Colon (tissue), 2 donors: ENCODE measurements at regions not wholly inside any gene's neighbourhood (a gene's known extent, or its start where the extent isn't known, plus 50 kb on each side); places are given as distances from the start of the nearest gene placed in this dataset.

ENCODE experiments used
- FAIRE-seq: peaks from 2 replicates; lab custom pipeline; 2012; peaks lifted over from hg19 to GRCh38; lab: Jason Lieb, UNC
- donor health status: control.
- donor health status: control.

DNA sequence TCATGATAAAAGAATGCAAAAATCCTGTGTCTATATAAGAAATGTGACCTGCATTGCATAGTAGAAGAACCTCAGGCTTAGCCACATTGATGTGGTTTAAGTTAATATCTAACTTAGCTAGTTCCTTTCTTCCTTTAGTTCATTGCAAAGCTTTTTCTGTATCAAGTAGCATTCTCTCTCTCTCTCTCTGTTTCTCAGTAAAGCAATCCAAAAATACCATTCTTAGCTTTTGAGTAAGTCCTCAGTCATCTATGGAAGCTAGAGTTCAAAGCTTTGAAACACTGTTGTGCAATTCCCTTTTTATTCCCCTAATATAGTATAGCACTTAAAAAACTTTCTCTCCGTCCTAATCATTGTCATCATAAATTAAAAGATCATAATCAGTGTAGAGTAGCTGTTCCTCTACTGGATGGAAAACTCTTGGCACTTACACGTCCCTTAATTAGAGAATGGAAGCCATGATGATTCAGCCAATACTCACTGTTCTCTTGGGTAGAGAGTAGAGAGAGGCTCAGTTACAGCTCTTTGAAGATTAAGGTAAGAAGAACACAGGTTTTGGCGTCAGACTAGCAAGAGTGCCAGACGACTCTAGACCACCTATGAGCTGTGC lies 350.3 kb upstream of the LYPLAL1 start:
- FAIRE-seq: no peak

DNA sequence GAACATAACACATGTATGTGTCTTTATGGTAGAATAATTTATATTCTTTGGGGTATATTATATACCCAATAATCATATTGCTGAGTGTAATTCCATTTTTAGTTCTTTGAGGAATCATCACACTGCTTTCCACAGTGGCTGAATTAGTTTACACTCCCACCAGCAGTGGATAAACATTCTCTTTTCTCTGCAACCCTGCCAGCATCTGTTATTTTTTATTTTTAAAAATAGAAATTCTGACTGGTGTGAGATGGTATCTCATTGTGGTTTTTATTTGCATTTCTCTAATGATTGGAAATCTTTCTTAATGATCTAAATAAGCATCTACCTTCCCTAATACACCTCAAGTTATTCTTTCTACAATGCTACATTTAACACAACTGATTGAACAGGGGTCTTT lies 346.2 kb upstream of the LYPLAL1 start:
- no peak for FAIRE-seq

DNA sequence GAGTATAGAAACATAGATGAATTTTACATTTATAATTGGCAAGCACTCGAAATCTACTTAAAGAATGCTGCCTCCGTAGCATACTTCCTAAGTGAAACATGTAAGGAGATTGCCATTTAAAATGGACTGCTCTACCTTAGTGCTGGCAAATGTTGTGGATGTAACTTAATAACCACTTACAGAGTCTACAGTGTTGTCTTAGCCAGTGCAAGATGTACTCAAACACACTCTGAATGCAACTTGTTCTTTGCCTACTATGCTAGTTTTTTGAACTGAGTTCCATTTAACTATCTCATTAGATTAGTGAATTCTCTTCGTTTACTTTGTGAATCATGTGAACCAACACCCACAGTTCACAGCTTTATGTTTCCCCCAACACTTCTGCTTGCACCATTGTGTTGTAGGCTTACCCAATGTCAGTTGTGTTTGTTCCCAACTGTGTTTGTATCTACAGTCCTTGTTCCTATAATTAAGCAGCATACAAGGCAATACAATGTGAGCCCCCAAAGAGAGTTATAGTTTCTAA lies 345.5 kb upstream of the LYPLAL1 start:
- FAIRE-seq: no peak

DNA sequence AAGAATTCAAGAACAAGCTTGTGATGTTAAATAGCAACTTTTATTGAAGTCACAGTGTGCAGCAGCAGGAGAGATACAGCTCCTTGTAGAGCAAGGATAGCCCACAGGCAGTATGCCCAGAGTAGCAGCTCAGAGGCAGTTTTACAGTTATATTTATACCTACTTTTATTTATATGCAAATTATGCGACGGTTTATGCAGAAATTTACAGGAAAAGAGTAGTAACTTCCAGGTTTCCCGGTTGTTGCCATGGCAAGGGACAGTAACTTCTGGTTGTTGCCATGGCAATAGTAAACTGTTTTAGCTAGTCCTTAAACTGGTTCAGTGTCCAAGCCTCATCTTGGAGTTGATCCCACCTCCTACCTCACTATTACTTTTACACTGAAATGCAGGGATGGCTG lies 344.6 kb upstream of the LYPLAL1 start:
- FAIRE-seq: no peak

DNA sequence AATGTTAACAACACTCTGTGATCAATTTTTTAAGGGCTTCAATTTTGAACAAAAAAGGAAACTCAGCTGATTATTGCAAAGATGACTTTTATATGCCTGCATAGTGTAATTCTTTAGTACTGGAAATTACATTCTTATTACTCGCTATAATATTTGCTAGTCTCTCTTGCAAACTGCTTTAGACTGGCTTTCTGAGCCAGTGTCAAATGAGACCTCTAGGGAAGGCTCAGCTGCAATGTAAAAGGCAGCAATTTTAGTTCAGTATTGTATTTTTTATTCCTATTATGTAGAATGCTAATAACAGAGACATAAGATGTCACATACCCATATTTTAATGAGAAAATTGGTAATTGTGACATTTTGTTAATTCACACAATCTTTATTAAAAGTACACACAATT lies 338.1 kb upstream of the LYPLAL1 start:
- no peak for FAIRE-seq

DNA sequence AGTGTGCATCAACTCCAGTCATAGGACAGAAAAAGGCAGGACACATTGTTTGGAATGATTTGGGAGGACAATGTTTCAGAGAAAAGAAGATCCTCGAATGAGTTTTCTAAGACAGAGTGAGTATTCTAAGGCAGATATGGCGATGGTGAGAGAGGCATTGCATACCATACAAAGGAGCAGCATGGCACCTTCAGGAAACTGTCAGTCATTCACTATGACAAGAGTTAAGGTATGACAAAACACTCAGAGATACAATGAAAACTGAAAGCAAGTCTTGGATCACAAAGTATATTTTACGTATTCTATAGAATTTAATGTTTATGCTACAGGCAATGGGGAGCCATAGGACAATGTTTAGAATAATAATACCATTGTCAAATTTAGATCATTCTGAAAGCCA lies 337.4 kb upstream of the LYPLAL1 start:
- no peak for FAIRE-seq

DNA sequence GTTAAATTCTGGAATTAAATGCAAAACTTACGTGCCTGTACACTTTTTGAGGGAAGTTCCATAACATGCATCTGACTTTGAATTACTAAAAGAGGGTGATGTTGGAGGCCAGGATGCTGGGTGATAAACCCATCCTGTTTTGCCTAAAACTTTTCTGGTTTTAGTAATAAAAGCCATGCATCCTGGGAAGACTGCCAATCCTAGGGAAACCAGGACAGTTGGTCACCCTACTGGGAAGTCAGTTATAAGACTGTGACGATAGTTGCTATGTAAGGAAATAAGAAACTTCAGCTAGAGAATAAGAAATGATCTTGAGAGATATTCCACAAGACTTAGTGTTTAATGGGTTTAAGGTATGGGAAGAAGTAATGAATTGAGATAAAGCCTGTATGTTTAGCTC lies 336.6 kb upstream of the LYPLAL1 start:
- FAIRE-seq: no peak

DNA sequence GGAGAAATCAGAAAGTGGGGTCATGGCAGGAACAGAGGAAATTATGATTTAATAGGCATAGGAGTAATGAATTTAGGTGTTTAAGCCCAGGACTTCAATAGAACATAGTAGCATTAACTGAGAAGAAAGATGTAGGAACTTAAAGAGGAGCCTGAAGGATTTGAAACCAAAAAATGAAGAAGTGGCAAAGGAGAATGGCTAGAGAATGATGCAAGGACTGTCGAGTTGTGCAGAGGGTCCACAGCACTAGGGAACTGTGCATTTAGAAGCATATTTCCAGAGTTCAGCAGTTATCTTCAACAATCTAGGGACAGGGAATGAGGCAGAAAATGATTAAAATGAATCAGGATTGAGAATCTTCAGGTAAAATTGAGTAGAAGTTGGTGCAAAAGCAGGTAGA lies 328.1 kb upstream of the LYPLAL1 start:
- FAIRE-seq: no peak

DNA sequence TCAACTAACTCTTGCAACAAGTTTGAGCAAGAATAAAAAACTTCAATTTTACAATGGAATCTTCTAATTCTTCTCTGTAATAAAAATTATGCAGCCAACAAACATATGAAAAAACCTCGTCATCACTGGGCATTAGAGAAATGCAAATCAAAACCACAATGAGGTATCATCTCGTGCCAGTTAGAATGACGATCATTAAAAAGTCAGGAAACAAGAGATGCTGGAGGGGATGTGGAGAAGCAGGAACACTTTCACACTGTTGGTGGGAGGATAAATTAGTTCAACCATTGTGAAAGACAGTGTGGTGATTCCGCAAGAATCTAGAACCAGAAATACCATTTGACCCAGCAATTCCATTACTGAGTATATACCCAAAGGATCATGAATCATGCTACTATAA lies 327.5 kb upstream of the LYPLAL1 start:
- FAIRE-seq: no peak

DNA sequence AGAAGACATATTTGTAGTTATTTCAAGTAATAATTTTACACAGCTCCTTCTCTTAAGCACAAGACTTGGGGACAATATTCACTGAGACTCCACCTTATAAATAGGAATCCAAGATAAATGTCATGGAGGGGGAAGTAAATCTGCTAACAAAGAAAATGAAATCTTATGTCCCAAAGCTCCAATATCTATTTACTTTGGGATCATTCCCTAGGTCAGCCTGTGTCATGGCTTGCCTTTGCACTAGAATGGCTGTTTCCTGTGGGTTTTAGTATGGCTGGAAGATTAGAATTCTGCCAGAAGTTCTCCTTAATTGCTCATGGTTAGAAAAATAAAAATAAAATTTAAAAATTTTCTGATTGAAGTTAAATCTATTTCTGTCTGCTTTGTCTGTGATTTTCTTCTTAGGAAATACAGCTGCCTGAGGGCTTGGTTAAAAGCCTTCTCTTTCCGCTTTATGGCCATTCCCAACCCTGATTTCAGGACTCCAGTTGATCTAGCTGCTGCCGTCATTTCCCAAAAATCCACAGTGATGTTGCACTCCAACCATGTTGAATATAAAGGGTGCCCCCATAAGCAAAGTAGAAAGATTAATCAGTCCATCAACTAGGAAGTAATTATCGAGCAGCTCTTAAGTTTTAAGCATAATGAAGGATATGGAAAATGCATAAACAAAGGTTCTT lies 326.4 kb upstream of the LYPLAL1 start:
- FAIRE-seq: no peak

DNA sequence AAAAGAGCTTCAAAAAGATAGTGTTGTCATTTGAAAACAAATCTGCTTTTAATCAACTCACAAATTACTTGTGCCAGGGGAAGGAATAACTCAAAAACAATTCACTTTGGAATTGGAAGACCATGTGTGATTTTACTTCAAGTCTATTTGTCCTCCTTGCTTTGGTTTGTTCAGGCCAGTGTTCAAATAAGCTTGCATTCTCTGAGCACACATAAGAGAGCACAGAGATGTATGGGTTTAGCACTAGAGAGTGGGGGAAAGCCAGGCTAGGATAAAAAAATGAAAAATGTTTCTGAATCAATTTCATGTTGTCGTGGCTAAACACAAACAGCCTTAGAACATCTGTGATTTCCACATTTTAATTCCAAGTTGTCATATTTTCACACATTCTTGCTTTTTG lies 325.7 kb upstream of the LYPLAL1 start:
- FAIRE-seq: no peak

DNA sequence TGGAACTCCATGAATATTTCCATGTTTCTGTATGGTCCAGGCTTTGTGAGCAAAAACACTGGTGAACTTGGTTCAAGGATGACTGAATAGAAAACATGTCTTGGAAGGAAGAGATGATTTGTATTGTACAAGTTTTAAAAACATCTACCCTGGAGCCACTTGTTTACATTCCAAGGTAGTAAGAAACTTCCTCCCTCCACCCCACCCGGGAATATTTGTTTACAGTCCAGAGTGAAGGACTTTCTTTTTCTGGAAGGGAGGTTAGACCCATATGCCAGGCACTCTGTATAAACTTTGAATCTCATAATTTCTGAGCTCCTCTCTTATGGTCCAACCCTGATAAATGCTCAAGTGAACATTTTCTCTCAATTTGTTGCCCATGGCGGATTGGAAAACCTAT lies 323.3 kb upstream of the LYPLAL1 start:
- FAIRE-seq: no peak

DNA sequence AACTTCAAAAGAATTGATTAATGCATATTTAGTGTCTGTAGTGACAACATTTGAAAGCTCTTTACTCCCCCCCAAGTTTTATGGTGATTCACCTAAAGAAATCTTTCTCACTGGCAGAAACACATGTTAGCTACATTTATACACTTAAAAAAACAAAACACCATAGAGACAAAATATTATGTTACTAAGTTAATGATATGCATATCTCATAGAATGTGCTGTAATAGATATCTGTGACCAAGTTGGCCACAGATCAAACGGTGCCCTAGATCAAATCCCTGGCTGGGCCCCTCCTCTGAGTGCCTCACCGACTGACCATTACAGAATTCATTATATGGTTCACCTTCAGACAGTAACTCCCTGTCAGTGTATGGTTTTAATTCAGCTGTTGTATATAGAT lies 322.1 kb upstream of the LYPLAL1 start:
- no peak for FAIRE-seq

DNA sequence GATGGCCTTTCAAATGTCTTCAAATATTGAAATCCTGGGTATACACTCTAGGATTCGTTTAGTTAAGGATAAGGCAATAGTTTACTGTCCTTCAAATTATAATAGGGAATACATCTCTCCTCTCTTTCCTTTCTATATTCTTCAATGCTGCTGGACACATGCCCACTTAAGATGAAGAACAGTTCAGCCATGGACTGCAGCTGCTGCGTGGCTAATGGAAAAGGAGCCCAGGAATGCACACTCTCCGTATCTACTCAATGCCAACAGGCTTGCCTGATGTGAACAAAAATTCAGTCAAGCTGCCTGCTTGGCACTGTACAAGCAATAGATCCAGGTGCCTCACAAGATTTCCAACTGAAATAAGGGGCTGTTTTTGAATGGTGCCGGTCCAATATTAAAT lies 321.2 kb upstream of the LYPLAL1 start:
- FAIRE-seq: no peak

DNA sequence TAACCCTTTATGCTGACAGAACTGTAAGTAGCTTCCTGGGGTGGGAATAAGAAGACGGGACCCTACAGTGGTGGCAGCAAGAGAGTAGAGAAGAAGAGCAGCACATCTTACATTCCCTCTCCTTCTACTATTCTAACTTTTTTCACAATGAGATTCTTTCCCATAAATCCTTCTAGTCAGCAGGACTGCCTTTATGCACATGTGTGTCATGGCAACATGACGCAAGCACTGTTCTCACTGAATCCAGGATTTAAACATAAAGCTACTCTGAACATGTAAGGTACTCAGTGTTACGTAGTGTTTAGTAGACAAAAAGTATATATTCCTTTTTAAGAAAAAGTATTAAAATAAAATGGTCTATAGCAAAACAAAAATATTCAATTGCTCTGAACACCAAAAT lies 309.7 kb upstream of the LYPLAL1 start:
- FAIRE-seq: no peak

DNA sequence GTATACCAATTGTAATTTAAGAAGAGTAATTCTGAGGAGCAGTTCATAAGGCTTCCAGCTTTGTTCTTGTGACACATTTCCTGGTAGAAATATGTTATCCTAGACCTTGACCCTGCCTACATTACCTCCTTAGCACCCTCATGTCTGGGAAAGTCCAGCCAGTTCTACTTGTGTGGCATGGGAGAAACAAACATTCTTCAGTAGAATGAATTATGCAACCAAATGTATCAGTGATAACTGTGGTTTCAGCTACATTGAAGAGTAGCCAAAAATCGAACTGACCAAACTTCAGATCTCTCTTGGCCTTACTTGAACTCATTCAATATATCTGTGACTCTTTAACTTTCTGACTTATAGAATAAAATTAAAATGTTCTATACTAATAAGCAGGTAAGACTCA lies 308.1 kb upstream of the LYPLAL1 start:
- no peak for FAIRE-seq

DNA sequence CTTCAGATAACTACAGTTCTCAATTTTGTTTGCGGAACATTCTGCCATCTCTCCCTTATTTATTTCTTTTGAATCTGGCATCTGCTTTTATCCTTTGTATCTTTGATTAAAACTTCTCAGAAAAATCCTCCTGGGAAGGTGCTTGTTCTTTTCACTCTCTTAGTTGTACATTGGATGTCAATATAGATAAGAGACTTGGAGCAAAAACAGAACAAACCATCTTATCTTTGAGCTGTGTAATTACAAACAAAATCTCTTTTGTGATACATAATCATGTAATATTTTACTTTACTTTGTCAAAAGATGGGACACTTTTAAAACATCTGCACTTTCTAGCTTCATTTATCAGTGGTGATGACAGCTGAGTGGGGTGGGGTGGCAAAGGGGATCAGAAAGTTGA lies 307.2 kb upstream of the LYPLAL1 start:
- no peak for FAIRE-seq

DNA sequence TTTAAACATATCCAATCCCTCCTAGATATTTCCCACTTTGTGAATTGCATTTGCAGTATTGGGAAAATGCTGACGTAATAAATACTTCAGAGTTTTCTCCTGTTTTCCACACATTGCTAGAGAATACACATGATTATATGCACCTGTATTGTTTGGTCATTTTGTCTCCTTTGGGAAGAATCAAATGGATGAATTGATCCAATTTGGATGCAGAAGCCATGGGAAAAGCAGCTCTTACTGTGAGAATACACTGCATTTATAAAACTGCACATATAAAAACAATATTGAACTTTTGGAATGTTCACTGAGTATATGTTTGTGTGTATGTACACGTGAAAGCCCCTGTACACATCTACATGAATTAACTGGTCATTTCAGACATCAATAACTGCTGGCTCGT lies 306.6 kb upstream of the LYPLAL1 start:
- no peak for FAIRE-seq

DNA sequence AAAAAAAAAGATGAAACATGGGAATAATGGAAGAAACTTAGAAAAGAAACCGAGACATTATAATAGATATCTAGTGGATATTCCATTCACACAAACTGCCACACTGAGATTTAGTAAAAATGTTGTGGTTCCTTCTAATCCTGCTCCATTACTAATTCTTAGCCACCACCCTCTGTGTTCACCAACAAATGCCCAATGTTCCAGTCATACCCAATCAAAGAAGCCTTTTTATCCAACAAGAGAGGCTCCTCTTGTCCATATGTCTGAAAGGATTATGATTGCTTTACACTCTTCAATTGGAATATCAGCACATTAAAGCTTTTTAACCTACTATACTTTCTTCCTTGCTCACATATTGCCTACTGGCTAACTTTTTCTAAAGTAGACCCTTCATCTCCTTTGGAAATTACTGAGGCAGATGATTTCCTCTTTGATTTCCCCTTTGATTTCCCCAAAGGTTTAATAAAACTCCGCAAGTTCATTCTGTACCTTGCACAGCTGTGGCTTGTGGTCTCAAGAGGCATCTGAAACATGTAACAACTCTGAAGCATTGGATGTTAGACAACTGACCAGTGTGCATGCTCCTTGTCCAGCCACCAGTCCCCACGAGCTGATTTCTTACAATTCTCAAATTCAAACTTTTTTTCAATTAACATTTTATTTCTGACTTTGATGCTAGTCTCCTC lies 305.6 kb upstream of the LYPLAL1 start:
- no peak for FAIRE-seq

DNA sequence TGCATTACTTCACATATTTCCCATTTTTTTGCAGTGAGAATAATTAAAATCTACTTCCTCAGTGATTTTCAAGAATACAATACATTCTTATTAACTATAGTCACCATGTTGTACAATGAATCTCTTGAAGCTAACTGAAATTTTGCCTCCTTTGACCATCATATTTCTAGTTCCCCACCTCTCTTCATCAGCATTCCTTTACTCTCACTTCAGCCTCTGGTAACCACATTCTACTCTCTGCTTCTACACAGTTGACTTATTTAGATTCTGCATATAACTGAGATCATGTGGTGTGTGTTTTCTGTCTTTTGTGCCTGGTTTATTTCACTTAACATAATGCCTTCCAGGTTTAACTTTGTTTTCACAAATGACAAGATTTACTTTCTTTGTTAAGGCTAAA lies 304.4 kb upstream of the LYPLAL1 start:
- FAIRE-seq: no peak

DNA sequence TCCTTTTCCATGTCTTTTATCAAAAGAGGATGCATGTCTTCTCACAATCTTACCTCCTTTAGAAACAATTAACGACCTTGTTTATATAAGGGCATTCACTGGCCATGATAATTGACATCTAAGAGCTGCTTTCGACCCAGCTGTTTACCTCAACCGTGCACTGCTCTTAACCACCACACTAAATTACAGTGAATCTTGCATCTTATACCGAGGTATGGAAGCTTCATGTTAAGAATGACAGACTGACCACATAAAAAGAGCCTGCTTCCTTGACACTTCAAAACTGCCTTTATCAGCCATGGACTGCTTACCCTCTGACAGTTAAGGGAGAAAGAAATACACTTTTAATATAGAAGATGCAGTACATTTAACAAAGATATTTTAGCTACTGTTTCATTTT lies 301.7 kb upstream of the LYPLAL1 start:
- no peak for FAIRE-seq

DNA sequence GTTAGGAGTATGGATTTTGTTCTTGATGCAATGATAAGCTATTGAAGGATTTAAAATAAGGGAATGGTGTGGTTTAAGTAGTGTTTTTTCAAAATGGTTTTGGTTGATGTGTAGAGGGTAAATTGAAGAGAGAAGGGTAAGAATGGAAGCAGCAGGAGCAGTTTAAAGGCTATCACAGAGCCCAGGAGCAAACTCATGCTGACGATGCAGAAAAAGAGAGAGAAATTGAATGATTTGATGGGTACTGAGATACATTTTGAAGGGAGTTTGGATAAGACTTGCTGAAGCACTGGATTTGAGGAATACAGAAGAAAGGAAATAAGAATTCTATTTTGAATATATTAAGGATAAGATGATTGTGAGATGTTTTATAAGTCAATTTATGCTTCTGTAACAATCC lies 300.8 kb upstream of the LYPLAL1 start:
- FAIRE-seq: no peak

DNA sequence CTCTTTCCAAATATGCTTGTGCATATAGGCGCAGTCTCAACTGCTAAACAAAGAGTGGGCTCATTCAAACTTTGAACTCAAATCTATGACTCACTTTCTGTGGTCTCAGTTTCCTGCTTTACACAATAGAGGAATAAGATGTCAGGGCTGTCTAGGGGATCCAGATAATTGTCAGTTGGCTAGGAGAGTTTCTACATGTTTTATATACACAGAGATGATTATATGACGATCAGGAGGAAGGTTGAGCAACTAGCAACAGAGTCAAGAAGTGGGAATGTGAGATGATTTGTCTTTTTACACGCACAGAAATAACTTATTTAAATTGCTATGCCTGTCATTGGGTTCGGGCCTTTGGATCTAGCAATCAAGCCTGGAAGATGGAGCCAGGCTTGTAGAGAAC lies 299.4 kb upstream of the LYPLAL1 start:
- FAIRE-seq: no peak
